Upper lobe of right lung (tissue), 1 donor: ENCODE measurements at regions not wholly inside any gene's neighbourhood (a gene's known extent, or its start where the extent isn't known, plus 50 kb on each side); places are given as distances from the start of the nearest gene placed in this dataset.

Source experiments
- ATAC-seq: fragments of 200-7000 bp; cut with Tn5 transposase; one replicate; pipeline ENCODE4 v1.9.1; 2020; ENCODE audit warnings: mild to moderate bottlenecking, moderate library complexity
- DNase-seq: peaks from one replicate; pipeline ENCODE4 v3.0.0-alpha.2; 2020
- H3K27ac ChIP-seq: fragments of 200-600 bp; one replicate; pipeline ENCODE4 v1.8.0; 2022
- H3K27me3 ChIP-seq: fragments of 200-600 bp; one replicate; pipeline ENCODE4 v1.8.0; 2022; ENCODE audit warnings: mild to moderate bottlenecking
- H3K36me3 ChIP-seq: fragments of 200-600 bp; one replicate; pipeline ENCODE4 v1.8.0; 2022
- H3K4me1 ChIP-seq: fragments of 200-600 bp; one replicate; pipeline ENCODE4 v1.8.0; 2022
- H3K4me3 ChIP-seq: fragments of 200-600 bp; one replicate; pipeline ENCODE4 v1.8.0; 2022; ENCODE audit warnings: mild to moderate bottlenecking
- H3K9me3 ChIP-seq: fragments of 200-600 bp; one replicate; pipeline ENCODE4 v1.8.0; 2022
- intact Hi-C: fragments of 100-400 bp; cut with DNase I; formaldehyde crosslinking; loops from one replicate; pipeline ENCODE4 v1.11.0; 2022
- TF ChIP-seq, protein P1 (sequence below): fragments of 200-600 bp; IDR thresholded peaks from one replicate; pipeline ENCODE4 v1.8.0; 2022; ENCODE audit warnings: antibody characterized with exemption
- donor health status: DM: no; HTN: yes; CAD: no; lungs with severe emphysema.

DNA sequence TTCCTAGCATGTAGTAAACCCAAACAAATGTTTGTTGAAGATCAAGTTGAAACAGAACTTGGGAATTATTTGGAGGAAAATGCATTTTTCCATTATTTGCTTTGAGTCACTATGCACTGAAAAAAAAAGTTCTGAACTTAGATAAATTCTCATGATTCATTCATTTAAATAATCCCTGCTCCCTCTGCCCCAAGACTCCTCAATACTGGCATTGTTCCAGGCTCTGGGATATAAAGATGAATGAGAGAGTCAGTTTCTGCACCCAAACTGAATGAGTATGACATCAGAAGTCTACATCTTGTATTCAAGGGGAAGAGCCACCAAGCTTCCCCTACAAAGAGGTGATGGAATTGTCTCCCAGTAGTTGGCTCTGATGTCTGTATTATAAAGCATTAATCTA lies 123.9 kb downstream of the SEC61B start:
- Histone ChIP-seq H3K27me3 (no peaks in the 10 kb centered on the region), H3K27ac (no peak overlapping the region), H3K4me1 (no peaks in the 10 kb centered on the region), H3K4me3 (no peak overlapping the region), H3K36me3 (no peaks in the 10 kb centered on the region), H3K9me3 (no peaks in the 10 kb centered on the region)
- TF ChIP-seq, protein P1, sequence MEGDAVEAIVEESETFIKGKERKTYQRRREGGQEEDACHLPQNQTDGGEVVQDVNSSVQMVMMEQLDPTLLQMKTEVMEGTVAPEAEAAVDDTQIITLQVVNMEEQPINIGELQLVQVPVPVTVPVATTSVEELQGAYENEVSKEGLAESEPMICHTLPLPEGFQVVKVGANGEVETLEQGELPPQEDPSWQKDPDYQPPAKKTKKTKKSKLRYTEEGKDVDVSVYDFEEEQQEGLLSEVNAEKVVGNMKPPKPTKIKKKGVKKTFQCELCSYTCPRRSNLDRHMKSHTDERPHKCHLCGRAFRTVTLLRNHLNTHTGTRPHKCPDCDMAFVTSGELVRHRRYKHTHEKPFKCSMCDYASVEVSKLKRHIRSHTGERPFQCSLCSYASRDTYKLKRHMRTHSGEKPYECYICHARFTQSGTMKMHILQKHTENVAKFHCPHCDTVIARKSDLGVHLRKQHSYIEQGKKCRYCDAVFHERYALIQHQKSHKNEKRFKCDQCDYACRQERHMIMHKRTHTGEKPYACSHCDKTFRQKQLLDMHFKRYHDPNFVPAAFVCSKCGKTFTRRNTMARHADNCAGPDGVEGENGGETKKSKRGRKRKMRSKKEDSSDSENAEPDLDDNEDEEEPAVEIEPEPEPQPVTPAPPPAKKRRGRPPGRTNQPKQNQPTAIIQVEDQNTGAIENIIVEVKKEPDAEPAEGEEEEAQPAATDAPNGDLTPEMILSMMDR, result no peak
- ATAC-seq (no peak), DNase-seq (no peak)
- intact Hi-C loops, result no loop called here

DNA sequence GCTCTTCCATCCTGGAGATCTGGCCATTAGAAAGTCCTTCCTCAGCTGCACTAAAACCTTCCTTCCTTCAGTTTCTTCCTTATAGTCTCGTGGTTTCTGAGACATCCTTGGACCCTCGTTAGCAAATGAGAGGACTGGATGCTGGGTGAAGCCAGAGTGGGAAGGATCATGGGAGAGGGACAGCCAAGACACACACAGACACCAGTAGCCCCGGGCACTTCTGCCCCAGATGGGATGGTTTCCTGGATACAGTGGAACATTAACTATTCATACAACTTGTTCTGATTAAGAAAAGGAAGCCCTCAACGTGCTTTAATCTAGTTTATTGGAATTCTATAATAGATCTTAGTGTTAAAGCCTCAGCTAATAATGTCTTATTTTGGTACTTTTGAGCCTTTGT lies 125.5 kb downstream of the SEC61B start:
- DNase-seq (no peak), ATAC-seq (no peak)
- TF ChIP-seq, protein P1, result no peak
- no peaks in the 10 kb centered on the region for H3K9me3 ChIP-seq
- H3K27me3 ChIP-seq, result no peaks in the 10 kb centered on the region
- H3K36me3 ChIP-seq, result no peaks in the 10 kb centered on the region
- H3K4me3 ChIP-seq, result no peak overlapping the region
- intact Hi-C loops, result no loop called here
- no peaks in the 10 kb centered on the region for H3K4me1 ChIP-seq
- H3K27ac ChIP-seq, result no peak overlapping the region

- DNase-seq (no peak), ATAC-seq (no peak)
- no peaks in the 10 kb centered on the region for H3K27me3 ChIP-seq
- intact Hi-C loops, result no loop called here
- H3K36me3 ChIP-seq, result no peaks in the 10 kb centered on the region
- H3K4me3 ChIP-seq, result no peak overlapping the region
- H3K9me3 ChIP-seq, result no peaks in the 10 kb centered on the region
- TF ChIP-seq, protein P1, result no peak
- no peaks in the 10 kb centered on the region for H3K4me1 ChIP-seq
- H3K27ac ChIP-seq, result no peak overlapping the region
Measured at GRCh38 chr9:99348289-99348688, 126.2 kb downstream of the SEC61B start.

DNA sequence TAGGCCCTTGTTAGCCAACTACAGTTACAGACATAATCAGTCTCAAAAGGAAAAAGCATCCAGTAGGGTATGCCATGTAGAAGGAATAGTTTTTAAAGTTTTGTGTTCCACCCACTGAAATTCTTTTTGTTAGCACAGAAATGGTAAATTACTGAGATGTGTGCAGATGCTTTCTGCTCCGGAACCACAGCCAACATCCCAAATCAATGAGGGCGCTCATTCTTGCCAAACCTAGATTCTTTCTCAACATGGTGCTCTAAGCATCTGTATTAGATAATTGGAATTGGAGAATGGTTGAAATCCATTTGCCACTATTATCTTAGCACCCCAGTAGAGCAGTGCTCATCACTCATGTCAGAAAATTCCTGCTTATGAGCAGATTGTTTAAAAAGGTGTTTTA lies 127.8 kb downstream of the SEC61B start:
- H3K27me3 ChIP-seq, result no peaks in the 10 kb centered on the region
- no peak overlapping the region for H3K27ac ChIP-seq
- TF ChIP-seq, protein P1, result no peak
- intact Hi-C loops, result no loop called here
- H3K36me3 ChIP-seq, result no peaks in the 10 kb centered on the region
- no peak overlapping the region for H3K4me3 ChIP-seq
- ATAC-seq (no peak), DNase-seq (no peak)
- no peaks in the 10 kb centered on the region for H3K9me3 ChIP-seq
- no peaks in the 10 kb centered on the region for H3K4me1 ChIP-seq

GRCh38 chr9:99350461-99350860 lies 128.4 kb downstream of the SEC61B start:
- Histone ChIP-seq H3K36me3 (no peaks in the 10 kb centered on the region), H3K27ac (no peak overlapping the region), H3K4me3 (no peak overlapping the region), H3K4me1 (no peaks in the 10 kb centered on the region), H3K9me3 (no peaks in the 10 kb centered on the region), H3K27me3 (no peaks in the 10 kb centered on the region)
- intact Hi-C loops, result no loop called here
- no peak for DNase-seq
- TF ChIP-seq, protein P1, result no peak
- no peak for ATAC-seq

DNA sequence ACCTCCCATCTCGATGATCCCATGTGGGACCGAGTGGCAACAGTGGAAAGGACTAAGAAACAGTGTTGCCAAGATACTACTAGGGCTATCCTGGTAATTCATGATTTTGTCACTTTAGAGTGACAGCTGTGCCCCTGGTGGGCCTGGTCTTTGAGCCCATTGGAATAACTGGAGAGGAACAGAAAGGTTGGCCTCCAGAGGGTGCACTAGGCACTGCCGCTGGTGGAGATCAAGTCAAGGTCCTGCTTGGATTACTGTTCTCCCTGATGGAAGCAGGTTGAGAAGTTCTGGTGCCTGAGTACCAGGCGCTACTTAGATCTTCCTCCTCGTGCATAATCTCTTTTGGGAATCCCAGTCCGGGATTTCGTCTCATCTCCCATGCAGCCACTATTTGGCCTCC lies 129.6 kb downstream of the SEC61B start:
- Histone ChIP-seq H3K4me3 (no peak overlapping the region), H3K4me1 (peaks cover 6% of the 10 kb centered on the region), H3K27me3 (no peaks in the 10 kb centered on the region), H3K9me3 (no peaks in the 10 kb centered on the region), H3K36me3 (no peaks in the 10 kb centered on the region), H3K27ac (no peak overlapping the region)
- intact Hi-C loops, result no loop called here
- TF ChIP-seq, protein P1, result no peak
- no peak for DNase-seq
- ATAC-seq, result no peak
